Stimulated activated CD8-positive, alpha-beta memory T cell treated with anti-CD3 and anti-CD28 coated beads, Interleukin-12 subunit alpha, Interleukin-12 subunit beta, amount 100 ng/mL, for 1 hour (primary cell): ENCODE measurements at regions not wholly inside any gene's neighbourhood (a gene's known extent, or its start where the extent isn't known, plus 50 kb on each side); places are given as distances from the start of the nearest gene placed in this dataset.
"Not testable (repeated sequence)": the region's sequence is repeated elsewhere in the genome, so short reads cannot be mapped to it uniquely, and the experiment has no call there.

Source experiments
- DNase-seq: peaks from one replicate; pipeline ENCODE4 v3.0.0-alpha.2; 2020; ENCODE audit warnings: low read depth

- peak; percentile 65 for DNase-seq
These were observed 1248.6 kb downstream of the TMEM121 start for GRCh38 chr14:106774889-106775480.

DNA sequence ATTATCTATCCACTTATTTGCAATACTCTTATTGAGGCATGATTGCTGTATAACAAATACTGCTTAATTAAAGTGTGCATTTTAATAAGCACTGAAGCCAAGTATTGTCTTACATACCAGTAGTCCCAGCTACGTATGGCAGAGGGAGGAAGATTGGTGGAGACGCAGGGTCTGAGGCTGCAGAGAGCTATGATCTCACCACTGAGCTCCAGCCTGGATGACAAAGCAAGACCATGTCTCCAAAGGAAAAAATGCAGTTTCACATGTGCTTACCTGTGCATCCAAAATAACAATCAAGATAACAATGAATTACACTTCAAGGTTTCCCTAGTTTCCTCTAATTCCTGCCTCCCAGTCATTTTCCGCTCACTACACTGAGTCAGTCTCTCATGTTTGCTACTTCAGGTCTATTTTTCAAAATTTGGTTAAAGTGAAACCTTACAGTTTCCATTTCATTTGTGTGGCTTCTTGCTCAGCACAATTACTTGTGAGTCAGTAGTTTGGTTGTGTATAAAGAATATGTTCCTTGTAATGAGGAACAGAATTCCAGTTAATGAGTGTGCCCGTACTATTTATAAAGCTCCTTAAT is 1250.1 kb downstream of the TMEM121 start:
- no peak for DNase-seq

DNA sequence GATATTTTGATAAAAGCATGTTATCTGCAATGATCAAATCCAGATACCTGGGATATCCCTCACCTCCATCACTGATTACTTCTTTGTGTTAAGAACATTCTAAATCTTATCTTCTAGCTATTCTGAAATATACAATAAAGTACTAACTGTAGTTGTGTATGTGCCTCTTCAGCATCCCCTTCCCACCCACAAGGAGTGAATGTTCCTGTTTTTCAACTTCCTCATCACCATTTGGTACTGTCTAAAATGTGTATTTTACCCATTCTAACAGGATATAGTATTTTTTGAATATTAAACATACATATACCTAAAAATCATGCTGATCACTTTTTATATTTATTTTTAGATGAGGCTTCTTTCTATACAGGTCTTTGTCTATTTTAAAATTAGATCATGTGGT is 1252.6 kb downstream of the TMEM121 start:
- no peak for DNase-seq

GRCh38 chr14:106786697-106787096 is 1260.3 kb downstream of the TMEM121 start:
- no peak for DNase-seq

- no peak for DNase-seq
These were observed 1261.2 kb downstream of the TMEM121 start for GRCh38 chr14:106787626-106788025.

- DNase-seq, result no peak
These were observed 1262.2 kb downstream of the TMEM121 start for GRCh38 chr14:106788534-106788933.

GRCh38 chr14:106789318-106789717 is 1262.9 kb downstream of the TMEM121 start:
- DNase-seq, result no peak

DNA sequence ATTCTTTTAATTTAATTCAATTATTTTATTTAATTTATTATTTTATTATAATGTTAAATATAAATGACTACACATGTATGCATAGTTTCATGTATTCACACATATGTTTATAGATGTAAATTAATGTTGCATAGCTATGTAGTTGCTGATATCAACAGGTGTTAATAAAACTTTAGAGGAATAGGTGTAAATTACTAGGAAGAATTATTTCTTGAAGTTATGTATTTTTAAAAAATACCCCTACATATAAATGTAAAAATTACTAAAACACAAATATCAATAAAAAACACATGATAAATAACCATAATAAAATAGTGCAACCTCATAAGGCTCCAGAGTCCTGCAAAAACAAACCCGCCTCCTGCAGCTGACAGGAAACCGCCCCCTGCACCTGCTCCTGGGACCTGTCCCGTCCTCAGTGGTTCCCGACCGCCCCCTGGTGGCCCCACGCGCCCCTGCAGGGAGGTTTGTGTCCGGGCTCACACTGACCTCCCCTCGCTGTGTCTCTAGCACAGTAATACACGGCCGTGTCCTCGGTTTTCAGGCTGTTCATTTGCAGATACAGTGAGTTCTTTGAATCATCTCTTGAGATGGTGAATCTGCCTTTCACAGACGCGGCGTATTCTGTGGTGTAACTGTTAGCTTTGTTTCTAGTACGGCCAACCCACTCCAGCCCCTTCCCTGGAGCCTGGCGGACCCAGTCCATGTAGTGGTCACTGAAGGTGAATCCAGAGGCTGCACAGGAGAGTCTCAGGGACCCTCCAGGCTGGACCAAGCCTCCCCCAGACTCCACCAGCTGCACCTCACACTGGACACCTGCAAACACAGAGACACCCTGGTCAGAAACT is 1264.0 kb downstream of the TMEM121 start:
- DNase-seq, result peak; percentile 50

GRCh38 chr14:106792543-106792942 is 1266.2 kb downstream of the TMEM121 start:
- no peak for DNase-seq

- DNase-seq, result not testable (repeated sequence)
These were observed 1271.8 kb downstream of the TMEM121 start for GRCh38 chr14:106798166-106798565.

- DNase-seq, result no peak
These were observed 1276.3 kb downstream of the TMEM121 start for GRCh38 chr14:106802413-106803364.

DNA sequence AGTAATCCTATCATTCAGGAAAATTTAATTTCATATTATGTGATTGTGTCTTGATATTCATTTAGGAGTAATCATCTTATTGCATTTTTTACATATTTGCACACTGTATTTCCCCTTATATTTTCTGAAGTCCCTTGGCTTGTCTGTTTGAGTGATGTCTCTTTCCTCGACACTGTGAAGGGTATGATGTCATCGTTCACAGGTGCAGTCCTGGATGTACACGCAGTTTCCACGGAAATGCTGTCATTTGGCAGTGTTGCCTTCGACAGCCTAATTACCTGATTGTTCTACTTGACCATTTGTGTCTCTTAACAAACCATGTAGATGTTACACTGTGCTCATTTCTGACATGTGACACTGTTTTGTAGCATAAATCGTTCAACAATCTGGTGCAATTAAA is 1277.0 kb downstream of the TMEM121 start:
- DNase-seq, result no peak

- DNase-seq, result no peak
These were observed 1281.1 kb downstream of the TMEM121 start for GRCh38 chr14:106807493-106807892.

DNA sequence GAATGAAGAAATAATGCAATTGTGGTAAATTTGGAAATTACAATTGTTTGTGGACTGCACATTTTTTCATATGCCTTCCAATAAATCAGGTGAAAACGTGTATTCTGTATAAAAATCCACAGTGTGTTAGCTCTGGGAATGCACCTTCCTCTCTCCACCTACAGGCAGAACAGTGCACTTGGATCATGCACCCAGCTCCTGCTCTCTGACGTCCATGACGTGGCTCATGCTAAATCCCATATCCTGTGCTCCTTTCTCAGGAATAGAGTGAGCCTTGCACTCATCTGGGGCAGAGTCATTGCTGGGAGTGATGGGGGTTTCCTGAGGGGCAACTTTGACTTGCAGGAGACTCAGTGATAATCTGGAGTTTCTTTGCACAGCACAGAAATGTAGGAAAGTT is 1282.1 kb downstream of the TMEM121 start:
- DNase-seq, result no peak

GRCh38 chr14:106808907-106809306 is 1282.5 kb downstream of the TMEM121 start:
- no peak for DNase-seq

GRCh38 chr14:106809615-106810014 is 1283.2 kb downstream of the TMEM121 start:
- no peak for DNase-seq

GRCh38 chr14:106810168-106810567 is 1283.8 kb downstream of the TMEM121 start:
- not testable (repeated sequence) for DNase-seq

GRCh38 chr14:106811162-106811561 is 1284.8 kb downstream of the TMEM121 start:
- no peak for DNase-seq

DNA sequence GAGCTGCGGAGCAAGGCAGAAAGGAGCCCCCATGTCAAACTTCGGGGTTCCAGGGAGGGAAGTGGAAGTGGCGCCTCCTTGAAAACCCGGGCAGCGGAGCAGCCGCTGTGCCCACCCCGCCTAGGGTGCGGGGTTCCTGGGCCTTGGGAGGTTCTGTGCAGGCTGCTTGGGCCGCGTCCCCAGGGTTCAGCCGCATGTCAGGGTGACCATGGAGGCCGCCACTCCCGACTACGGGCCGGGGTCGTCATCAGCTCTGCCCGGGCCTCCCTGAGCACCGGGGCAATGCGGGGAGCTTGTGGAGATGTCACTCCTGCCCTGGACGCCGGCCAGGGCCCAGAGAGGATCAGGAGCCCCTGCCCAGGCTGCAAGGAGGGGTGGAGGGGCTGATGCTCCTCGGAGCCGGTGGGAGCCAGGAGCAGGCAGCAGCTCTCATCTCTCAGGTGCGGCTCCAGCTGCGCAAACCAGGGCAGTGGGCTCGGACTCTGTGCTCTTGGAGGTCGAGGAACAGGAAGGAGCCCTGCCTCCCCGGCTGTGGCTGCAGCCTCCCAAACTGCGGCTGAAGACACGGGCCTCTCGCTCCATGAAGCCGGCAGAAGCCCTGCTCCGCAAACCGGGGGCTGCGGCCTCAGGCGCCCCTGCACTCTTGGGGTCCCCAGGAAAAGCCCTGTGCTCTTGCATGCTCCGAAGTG is 1286.5 kb downstream of the TMEM121 start:
- no peak for DNase-seq

GRCh38 chr14:106813477-106813823 is 1287.1 kb downstream of the TMEM121 start:
- no peak for DNase-seq

DNA sequence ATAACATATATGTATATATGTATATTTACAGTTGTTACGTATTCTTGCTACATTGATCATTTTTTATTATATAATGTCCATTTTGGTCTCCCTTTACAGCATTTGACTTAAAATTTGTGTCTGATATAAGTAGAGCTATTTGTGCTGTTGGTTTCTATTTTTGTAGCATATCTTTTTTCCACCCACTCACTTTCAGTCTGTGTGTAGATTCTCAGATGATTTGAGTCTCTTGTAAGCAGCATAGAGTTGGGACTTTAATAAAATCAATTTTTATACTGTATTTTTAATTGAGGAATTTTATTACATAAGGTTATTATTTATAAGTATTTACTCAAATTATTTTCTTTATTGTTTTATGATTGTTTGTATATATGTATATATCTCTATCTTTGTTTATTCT is 1293.7 kb downstream of the TMEM121 start:
- DNase-seq, result no peak

DNA sequence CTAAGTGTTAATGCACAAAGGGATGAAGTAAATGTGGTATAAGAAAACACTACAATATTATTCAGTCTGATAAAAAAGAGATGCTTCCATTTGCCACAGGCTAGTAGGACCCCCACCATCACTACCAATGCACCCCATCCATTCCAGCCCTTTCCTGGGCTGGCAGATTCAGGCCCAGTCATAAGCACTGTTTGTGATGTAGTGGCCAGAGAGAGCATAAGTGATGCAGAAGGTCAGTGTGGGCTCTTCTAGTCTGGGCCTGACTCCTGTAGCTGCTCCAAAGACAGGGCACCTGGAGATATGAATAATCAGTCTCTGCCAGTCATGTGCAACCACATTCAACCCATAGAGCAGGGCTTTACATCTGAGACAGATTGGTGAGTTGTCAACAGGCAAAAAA is 1294.7 kb downstream of the TMEM121 start:
- DNase-seq, result no peak
